GM19438 (cell line): ENCODE measurements at regions not wholly inside any gene's neighbourhood (a gene's known extent, or its start where the extent isn't known, plus 50 kb on each side); places are given as distances from the start of the nearest gene placed in this dataset.

Experiments
- ATAC-seq: cut with Tn5 transposase; IDR thresholded peaks from one replicate; pipeline ENCODE4 v1.9.1; 2021; ENCODE audit warnings: low read depth; ENCODE audit not compliant: unreplicated experiment

DNA sequence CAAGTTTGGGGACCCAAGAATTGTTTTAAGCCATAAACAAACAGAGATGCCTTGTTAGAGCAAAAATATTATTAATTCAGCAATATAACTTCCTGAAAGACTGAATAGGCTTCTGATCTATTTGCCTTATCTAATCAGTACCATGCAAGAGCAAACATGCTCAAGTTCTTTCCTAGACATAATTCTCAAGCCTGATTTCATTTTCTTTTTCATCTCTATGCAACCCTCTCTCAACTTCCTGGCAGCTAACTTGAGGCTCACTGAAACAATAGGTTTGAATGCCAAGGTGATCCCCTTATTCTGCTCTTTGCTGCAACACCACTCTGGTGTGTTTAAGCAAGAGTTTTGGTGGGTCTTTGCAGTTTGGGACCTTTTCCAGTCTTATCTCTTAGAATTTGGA lies 230.9 kb upstream of the CD96 start:
- ATAC-seq, result peak; percentile 38

DNA sequence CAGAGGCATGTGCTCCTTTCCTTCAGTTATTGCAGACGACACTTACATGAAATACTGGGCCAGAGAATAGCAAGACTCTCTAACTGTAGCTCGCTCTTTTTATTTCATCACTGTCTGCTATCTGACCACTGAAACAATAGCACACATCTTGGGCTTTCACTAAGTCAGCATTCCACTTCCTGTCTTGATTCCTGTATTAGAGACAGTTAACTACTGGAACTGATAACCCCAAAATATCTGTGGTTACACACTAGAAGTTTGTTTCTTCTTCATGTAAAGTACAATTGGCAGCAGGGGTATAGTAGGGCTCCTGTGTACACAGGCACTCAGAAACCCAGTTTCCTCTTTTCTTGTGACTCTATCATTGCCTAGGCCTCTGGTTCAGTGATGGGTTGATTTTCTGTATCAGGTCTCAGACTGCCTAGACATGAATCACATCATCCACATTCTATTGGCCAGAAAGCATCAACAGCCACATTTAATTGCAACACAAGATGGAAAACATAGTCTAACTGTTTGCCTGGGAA lies 230.2 kb upstream of the CD96 start:
- ATAC-seq, result peak; percentile 98

GRCh38 chr3:111314181-111314873 lies 227.7 kb upstream of the CD96 start:
- ATAC-seq, result no peak

- no peak for ATAC-seq
Measured at GRCh38 chr3:111314898-111315297, 227.1 kb upstream of the CD96 start.

- no peak for ATAC-seq
Measured at GRCh38 chr3:111315930-111316587, 225.9 kb upstream of the CD96 start.

DNA sequence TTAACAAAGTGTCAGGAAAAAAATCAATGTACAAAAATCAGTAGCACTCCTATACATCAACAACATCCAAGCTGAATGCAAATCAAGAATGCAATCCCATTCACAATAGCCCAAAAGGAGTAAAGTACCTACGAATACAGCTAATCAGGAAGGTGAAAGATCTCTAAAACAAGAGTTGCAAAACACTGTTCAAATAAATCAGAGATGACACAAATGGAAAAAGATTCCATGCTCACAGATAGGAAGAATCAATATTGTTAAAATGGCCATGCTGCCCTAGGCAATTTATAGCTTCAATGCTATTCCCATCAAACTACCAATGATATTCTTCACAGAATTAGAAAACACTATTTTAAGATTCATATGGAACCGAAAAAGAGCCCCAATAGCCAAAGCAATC lies 223.7 kb upstream of the CD96 start:
- ATAC-seq, result no peak

DNA sequence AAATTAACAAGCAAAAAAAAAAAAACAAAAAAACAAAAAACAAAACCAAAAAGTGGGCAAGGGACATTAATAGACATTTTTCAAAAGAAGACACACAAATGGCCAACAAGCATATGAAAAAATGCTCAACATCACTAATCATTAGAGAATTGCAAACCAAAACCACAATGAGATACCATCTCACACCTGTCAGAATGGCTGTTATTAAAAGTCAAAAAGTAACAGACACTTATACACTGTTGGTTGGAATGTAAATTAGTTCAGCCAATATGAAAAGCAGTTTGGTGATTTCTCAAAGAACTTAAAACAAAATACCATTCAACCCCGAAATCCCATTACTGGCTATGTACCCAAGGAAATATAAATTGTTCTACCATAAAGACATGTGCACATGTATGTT lies 222.4 kb upstream of the CD96 start:
- ATAC-seq, result no peak

GRCh38 chr3:111321786-111322185 lies 220.2 kb upstream of the CD96 start:
- ATAC-seq, result no peak

DNA sequence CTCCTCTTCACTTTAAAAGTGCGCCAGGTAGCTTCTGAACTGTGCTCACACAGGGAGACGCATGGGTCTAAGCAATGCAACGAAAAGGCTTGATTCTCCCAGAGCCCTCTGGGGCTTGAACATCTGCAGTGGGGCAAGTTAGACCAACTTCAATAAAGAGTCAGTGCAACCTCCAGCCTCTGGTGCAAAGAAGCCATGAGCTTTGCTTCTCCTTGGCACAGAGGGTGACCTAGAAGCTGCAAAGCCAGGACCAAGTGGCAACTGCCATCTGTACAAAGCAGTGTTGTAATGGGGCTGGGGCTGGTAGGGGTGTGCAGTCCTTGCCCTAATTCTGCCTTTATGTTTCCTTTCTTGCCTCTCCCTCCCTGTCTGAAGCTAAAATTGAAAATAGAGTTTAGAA lies 219.0 kb upstream of the CD96 start:
- no peak for ATAC-seq

GRCh38 chr3:111324151-111324550 lies 217.8 kb upstream of the CD96 start:
- no peak for ATAC-seq

DNA sequence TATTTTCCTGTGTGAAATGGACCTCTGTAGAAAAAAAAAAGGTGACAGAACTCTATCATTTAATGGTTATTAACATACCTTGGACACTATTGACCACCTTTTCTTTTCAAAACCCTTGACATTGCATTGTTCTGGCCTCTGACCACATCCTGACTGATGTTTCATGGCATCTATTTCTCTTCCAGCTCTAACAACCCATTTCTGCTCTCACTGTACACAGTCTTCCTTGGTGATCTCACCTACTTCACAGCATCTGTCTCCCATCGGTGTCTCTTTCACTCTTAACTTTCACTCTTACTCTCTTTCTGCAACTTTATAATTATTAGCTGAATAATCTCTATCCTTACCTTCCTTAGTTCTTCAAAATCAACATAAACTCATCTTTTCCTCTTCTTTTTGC lies 217.4 kb upstream of the CD96 start:
- no peak for ATAC-seq

GRCh38 chr3:111325160-111325718 lies 216.8 kb upstream of the CD96 start:
- no peak for ATAC-seq

GRCh38 chr3:111326144-111326995 lies 215.6 kb upstream of the CD96 start:
- no peak for ATAC-seq

DNA sequence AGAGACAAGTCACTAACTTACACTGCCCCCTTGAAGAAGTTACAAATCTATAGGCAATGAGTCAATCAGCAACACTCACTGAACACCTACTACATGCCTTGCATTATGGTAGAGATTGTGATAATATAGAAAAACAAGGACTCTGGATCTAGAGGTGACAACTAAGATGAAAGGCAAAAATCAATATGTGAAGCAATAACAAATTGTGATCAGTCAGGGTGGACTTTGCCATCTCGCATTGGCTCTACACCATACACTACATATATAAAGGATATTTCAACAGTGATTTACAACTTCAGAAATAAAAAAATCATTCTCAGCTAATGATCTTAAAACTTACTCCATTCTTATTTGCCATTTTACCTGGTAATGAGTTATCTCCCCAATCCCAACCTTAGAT lies 210.7 kb upstream of the CD96 start:
- ATAC-seq, result no peak

- ATAC-seq, result no peak
Measured at GRCh38 chr3:111331912-111332311, 210.1 kb upstream of the CD96 start.

DNA sequence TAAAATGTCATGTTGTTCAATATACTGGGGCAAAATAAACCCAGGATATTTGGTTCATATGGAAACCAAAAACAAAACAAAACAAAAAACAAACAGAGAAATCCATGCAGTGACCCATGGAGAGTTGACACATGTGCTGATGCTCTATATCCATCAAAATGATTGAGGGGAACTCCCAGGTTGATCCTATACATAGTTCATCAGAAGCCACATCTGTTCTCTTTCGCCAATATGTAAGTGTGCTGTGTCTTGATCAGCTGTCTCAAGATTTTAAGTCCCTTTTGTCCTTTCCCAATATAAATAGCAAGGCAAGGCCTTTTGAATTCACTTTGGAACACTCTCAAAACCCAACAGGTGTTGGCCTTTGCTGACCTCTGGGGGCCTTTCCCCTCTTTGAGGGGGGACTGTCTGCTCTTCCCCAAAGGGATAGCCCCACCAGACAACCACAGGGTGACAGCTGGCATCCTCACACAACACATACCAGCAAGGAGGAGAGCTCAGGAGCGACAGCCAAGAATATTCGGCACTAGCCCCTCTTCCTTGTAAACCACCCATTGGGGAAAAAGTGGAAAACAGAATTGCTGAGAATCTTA lies 209.4 kb upstream of the CD96 start:
- no peak for ATAC-seq

DNA sequence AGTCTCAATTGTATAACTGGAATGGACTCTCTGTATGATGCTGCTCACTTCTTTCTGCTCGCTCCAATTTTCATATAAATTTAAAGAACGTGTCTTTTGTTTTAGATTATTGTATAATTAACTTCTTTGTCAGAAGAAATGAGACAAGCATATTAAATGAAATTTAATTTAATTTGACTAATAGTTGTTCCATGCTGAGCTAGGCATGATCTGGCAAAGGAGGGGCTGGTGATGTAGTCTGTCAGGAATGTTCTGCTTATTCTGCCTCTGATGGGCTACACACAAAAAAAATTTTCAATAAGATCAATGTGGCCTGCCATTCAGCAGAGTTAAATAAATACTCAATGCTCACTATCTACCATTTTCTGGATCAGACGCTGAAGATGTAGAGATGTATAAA lies 208.4 kb upstream of the CD96 start:
- no peak for ATAC-seq

- ATAC-seq, result peak; percentile 51
Measured at GRCh38 chr3:111335512-111336303, 206.3 kb upstream of the CD96 start.

GRCh38 chr3:111336511-111336910 lies 205.5 kb upstream of the CD96 start:
- no peak for ATAC-seq
